GM12878 (cell line): ENCODE measurements at regions not wholly inside any gene's neighbourhood (a gene's known extent, or its start where the extent isn't known, plus 50 kb on each side); places are given as distances from the start of the nearest gene placed in this dataset.

ENCODE experiments used
- ATAC-seq: fragments of 200-7000 bp; cut with Tn5 transposase; 3 replicates; pipeline ENCODE4 v1.9.1; 2020; ENCODE audit warnings: mild to moderate bottlenecking, moderate library complexity
- BruUV-seq: library from RNA; stranded (reverse); fragments of 400-500 nt; replicated peaks from 2 replicates; lab custom pipeline; 2021; lab: Mats Ljungman, UMichigan
- CTCF ChIA-PET: fragments of 300-600 bp; sonication (Branson Sonifier 250); formaldehyde crosslinking; extraction: SDS; loops from one replicate; lab custom pipeline; 2021; ENCODE audit warnings: inconsistent platforms; lab: Yijun Ruan, JAX
- POLR2A ChIA-PET: fragments of 350-600 bp; formaldehyde crosslinking; extraction: SDS; loops from one replicate; lab custom pipeline; 2021; ENCODE audit warnings: inconsistent platforms; lab: Charles Lee
- RAD21 ChIA-PET: fragments of 300-600 bp; sonication (Branson Sonifier 250); formaldehyde crosslinking; loops from one replicate; lab custom pipeline; 2023; ENCODE audit warnings: antibody characterized with exemption; ENCODE audit not compliant: unreplicated experiment; lab: Charles Lee
- SMC1A ChIA-PET: fragments of 300-600 bp; sonication (Branson Sonifier 250); formaldehyde crosslinking; loops from one replicate; lab custom pipeline; 2023; ENCODE audit not compliant: unreplicated experiment, uncharacterized antibody; lab: Charles Lee
- DNase-seq: peaks from one replicate; pipeline ENCODE4 v3.0.0-alpha.2; 2011; ENCODE audit warnings: low read depth, low spot score
- FAIRE-seq: peaks from 3 replicates; lab custom pipeline; 2011; peaks lifted over from hg19 to GRCh38; lab: Jason Lieb, UNC
- H2AFZ ChIP-seq: 2 replicates; pipeline ENCODE4 v1.6.0; 2011; ENCODE audit warnings: low read depth, low read length, control low read depth; ENCODE audit not compliant: control insufficient read depth
- H3K27ac ChIP-seq: 2 replicates; pipeline ENCODE4 v1.5.1; 2011; ENCODE audit warnings: control low read depth; ENCODE audit not compliant: control insufficient read depth, insufficient read depth
- H3K27me3 ChIP-seq, 2 experiments: replicated peaks in 1 of 2; 2 replicates each; pipeline versions ENCODE4 v1.6.0 to v1.6.1; 2011; ENCODE audit warnings: low read length in 1 of 2; ENCODE audit not compliant: control insufficient read depth in 2 of 2, insufficient read depth in 2 of 2
- H3K36me3 ChIP-seq, 2 experiments: 2 replicates each; pipeline ENCODE4 v1.5.1; 2011; ENCODE audit warnings: low read length in 1 of 2; ENCODE audit not compliant: control insufficient read depth in 2 of 2, insufficient read depth in 2 of 2
- H3K4me1 ChIP-seq: 2 replicates; pipeline ENCODE4 v1.6.1; 2011; ENCODE audit warnings: mild to moderate bottlenecking, low read length, moderate library complexity, mixed read lengths; ENCODE audit not compliant: control insufficient read depth, insufficient read depth
- H3K4me2 ChIP-seq: 2 replicates; pipeline ENCODE4 v1.6.0; 2011; ENCODE audit warnings: control low read depth; ENCODE audit not compliant: control insufficient read depth, insufficient read depth
- H3K4me3 ChIP-seq: fragments of 200-600 bp; sonication (generic); 2 replicates; pipeline ENCODE4 v1.5.1; 2016
- H3K79me2 ChIP-seq: 2 replicates; pipeline ENCODE4 v1.6.0; 2011; ENCODE audit warnings: low read length; ENCODE audit not compliant: control insufficient read depth, insufficient read depth
- H3K9ac ChIP-seq: 2 replicates; pipeline ENCODE4 v1.8.0; 2011; ENCODE audit warnings: low read length, control low read depth, mixed read lengths; ENCODE audit not compliant: control insufficient read depth, insufficient read depth
- H3K9me3 ChIP-seq: replicated peaks from 3 replicates; pipeline ENCODE4 v1.5.1; 2011; ENCODE audit warnings: mild to moderate bottlenecking, low read length; ENCODE audit not compliant: control insufficient read depth, insufficient read depth
- H4K20me1 ChIP-seq: 2 replicates; pipeline ENCODE4 v1.6.0; 2011; ENCODE audit not compliant: control insufficient read depth, insufficient read depth
- ATF2 ChIP-seq: IDR thresholded peaks from 2 replicates; pipeline ENCODE4 v1.6.1; 2012; ENCODE audit warnings: low read length, inconsistent platforms
- BCLAF1 ChIP-seq: fragments of 450-650 bp; IDR thresholded peaks from 2 replicates; pipeline ENCODE4 v1.6.1; 2017; ENCODE audit warnings: antibody characterized with exemption, mild to moderate bottlenecking, moderate library complexity
- CHD2 ChIP-seq: IDR thresholded peaks from 2 replicates; pipeline ENCODE4 v1.6.1; 2011; ENCODE audit warnings: low read depth, low read length, improper control_type of control experiment, borderline replicate concordance
- ETV6 ChIP-seq, 2 experiments: fragments of 450-650 bp in 1 of 2; IDR thresholded peaks in 1 of 2; conservative IDR thresholded peaks in 1 of 2; 2 replicates each; pipeline ENCODE4 v1.6.1; 2014; ENCODE audit warnings: antibody characterized with exemption in 1 of 2, borderline replicate concordance in 1 of 2, low read depth in 1 of 2, mild to moderate bottlenecking in 1 of 2, moderate library complexity in 1 of 2
- EZH2 ChIP-seq: IDR thresholded peaks from 2 replicates; pipeline ENCODE4 v1.6.1; 2012; ENCODE audit warnings: low read depth, mild to moderate bottlenecking, control low read depth, inconsistent platforms, low read length, borderline replicate concordance; ENCODE audit not compliant: control insufficient read depth
- IRF4 ChIP-seq: IDR thresholded peaks from 2 replicates; pipeline ENCODE4 v1.6.1; 2011; ENCODE audit warnings: low read depth, low read length
- KDM1A ChIP-seq: fragments of 200-600 bp; sonication (generic); IDR thresholded peaks from 2 replicates; pipeline ENCODE4 v1.6.1; 2016; ENCODE audit warnings: borderline replicate concordance
- MEF2B ChIP-seq: fragments of 450-650 bp; IDR thresholded peaks from 2 replicates; pipeline ENCODE4 v1.6.1; 2018; ENCODE audit warnings: mild to moderate bottlenecking, moderate library complexity; ENCODE audit not compliant: partially characterized antibody, poor library complexity, severe bottlenecking
- NFXL1 ChIP-seq: fragments of 450-650 bp; IDR thresholded peaks from 2 replicates; pipeline ENCODE4 v1.6.1; 2017; ENCODE audit warnings: antibody characterized with exemption, mild to moderate bottlenecking, borderline replicate concordance
- NR2C2 ChIP-seq: IDR thresholded peaks from 2 replicates; pipeline ENCODE4 v1.6.1; 2011; ENCODE audit warnings: borderline replicate concordance, low read depth; ENCODE audit not compliant: control insufficient read depth, insufficient read length
- REST ChIP-seq: IDR thresholded peaks from 2 replicates; pipeline ENCODE4 v1.6.1; 2012; ENCODE audit warnings: mild to moderate bottlenecking, low read depth, low read length
- SRF ChIP-seq, 2 experiments: IDR thresholded peaks; 2 replicates each; pipeline ENCODE4 v1.6.1; 2011; ENCODE audit warnings: low read depth in 2 of 2, low read length in 2 of 2, mild to moderate bottlenecking in 1 of 2, moderate library complexity in 1 of 2
- STAT1 ChIP-seq: fragments of 450-650 bp; conservative IDR thresholded peaks from 2 replicates; pipeline ENCODE4 v1.6.1; 2014; ENCODE audit warnings: antibody characterized with exemption, mild to moderate bottlenecking
- SUZ12 ChIP-seq: fragments of 200-600 bp; sonication (generic); IDR thresholded peaks from one replicate; pipeline ENCODE4 v1.6.1; 2018; ENCODE audit warnings: antibody characterized with exemption, mild to moderate bottlenecking; ENCODE audit not compliant: unreplicated experiment
- ZNF24 ChIP-seq: fragments of 450-650 bp; IDR thresholded peaks from 2 replicates; pipeline ENCODE4 v1.6.1; 2017; ENCODE audit warnings: antibody characterized with exemption, mild to moderate bottlenecking
- WGBS: methylation state at CpG from one replicate; pipeline ENCODE4 v1.1.6; 2016; ENCODE audit warnings: low lambda C conversion rate; ENCODE audit not compliant: insufficient replicate concordance, insufficient coverage; ENCODE audit errors: missing lambda C conversion rate; 5-methylcytosine and 5-hydroxymethylcytosine counted together
- in situ Hi-C: fragments of 300-500 bp; cut with MboI; formaldehyde crosslinking; loops from 9 replicates; pipeline ENCODE4 v1.14.3; 2018; ENCODE audit warnings: mixed read lengths
- intact Hi-C: fragments of 100-400 bp; cut with micrococcal nuclease; formaldehyde crosslinking; loops from one replicate; pipeline ENCODE4 v1.14.2; 2022; ENCODE audit not compliant: unreplicated experiment

GRCh38 chr6:78020586-78020985 lies 367.7 kb downstream of the MEI4 start:
- SMC1A ChIA-PET, result no interaction called here
- CTCF ChIA-PET, result no interaction called here
- POLR2A ChIA-PET, result interaction anchor here (0.7 kb wide), 1 partner anchor 18 kb away, joined by 3 read pairs; no protein-coding TSS in a partner anchor
- H3K9ac ChIP-seq, result no peak overlapping the region
- no peaks in the 10 kb centered on the region for H4K20me1 ChIP-seq
- no peak for TF ChIP-seq ATF2
- no peak for TF ChIP-seq CHD2
- no peak for TF ChIP-seq SUZ12
- no peak for TF ChIP-seq NR2C2
- TF ChIP-seq ETV6 (conservative IDR thresholded peaks at IDR 0.05 in 1 of 2, IDR thresholded peaks at IDR 0.05 in 1 of 2; ENCODE audit: borderline replicate concordance in 1 of 2, low read depth in 1 of 2), result no peak
- TF ChIP-seq IRF4, result no peak
- no peak for TF ChIP-seq EZH2
- no peak for TF ChIP-seq SRF (IDR thresholded peaks at IDR 0.05; ENCODE audit: low read depth in 2 of 2, low read length in 2 of 2)
- no peak for TF ChIP-seq NFXL1
- no peak for TF ChIP-seq REST
- no peak for TF ChIP-seq ZNF24
- no peak for TF ChIP-seq STAT1
- no peak for TF ChIP-seq MEF2B
- TF ChIP-seq KDM1A, result no peak
- no peak for TF ChIP-seq BCLAF1
- H3K4me2 ChIP-seq, result no peak overlapping the region
- no peaks in the 10 kb centered on the region for H3K27me3 ChIP-seq
- intact Hi-C loops, result no loop called here
- no peak for FAIRE-seq
- in situ Hi-C loops, result no loop called here
- H2AFZ ChIP-seq, result no peak overlapping the region
- no peak for DNase-seq
- no peak overlapping the region for H3K27ac ChIP-seq
- H3K36me3 ChIP-seq, result no peaks in the 10 kb centered on the region
- H3K9me3 ChIP-seq, result no peaks in the 10 kb centered on the region
- no peak for ATAC-seq
- no TSS peak for BruUV-seq
- H3K79me2 ChIP-seq, result no peaks in the 10 kb centered on the region
- no peak overlapping the region for H3K4me3 ChIP-seq
- WGBS, result 0% methylated on average over 3 of the region's 3 CpGs
- H3K4me1 ChIP-seq, result no peaks in the 10 kb centered on the region
- RAD21 ChIA-PET, result no interaction called here
